GM18498 (cell line): ENCODE measurements at regions not wholly inside any gene's neighbourhood (a gene's known extent, or its start where the extent isn't known, plus 50 kb on each side); places are given as distances from the start of the nearest gene placed in this dataset.

Experiments used
- ATAC-seq: cut with Tn5 transposase; IDR thresholded peaks from one replicate; pipeline ENCODE4 v1.9.1; 2021; ENCODE audit warnings: mild to moderate bottlenecking, moderate library complexity; ENCODE audit not compliant: unreplicated experiment

- no peak for ATAC-seq
These were observed 388.9 kb downstream of the SH3GL2 start for GRCh38 chr9:17967731-17968130.

- ATAC-seq = no peak
These were observed 390.4 kb downstream of the SH3GL2 start for GRCh38 chr9:17969232-17969631.

- no peak for ATAC-seq
These were observed 391.4 kb downstream of the SH3GL2 start for GRCh38 chr9:17970277-17970676.

- no peak for ATAC-seq
These were observed 399.9 kb downstream of the SH3GL2 start for GRCh38 chr9:17978773-17979172.

GRCh38 chr9:17986595-17986994, 407.7 kb downstream of the SH3GL2 start:
- no peak for ATAC-seq

- ATAC-seq = no peak
These were observed 408.3 kb downstream of the SH3GL2 start for GRCh38 chr9:17987189-17987588.

- ATAC-seq = no peak
These were observed 409.6 kb downstream of the SH3GL2 start for GRCh38 chr9:17988489-17988888.

GRCh38 chr9:17990602-17991001, 411.7 kb downstream of the SH3GL2 start:
- no peak for ATAC-seq

- no peak for ATAC-seq
These were observed 414.2 kb downstream of the SH3GL2 start for GRCh38 chr9:17993024-17993423.

- ATAC-seq = no peak
These were observed 416.0 kb downstream of the SH3GL2 start for GRCh38 chr9:17994695-17995425.

GRCh38 chr9:17996728-17997127, 417.9 kb downstream of the SH3GL2 start:
- no peak for ATAC-seq

- no peak for ATAC-seq
These were observed 424.0 kb downstream of the SH3GL2 start for GRCh38 chr9:18002718-18003438.

- no peak for ATAC-seq
These were observed 427.7 kb downstream of the SH3GL2 start for GRCh38 chr9:18006591-18006990.

GRCh38 chr9:18007621-18008020, 428.8 kb downstream of the SH3GL2 start:
- ATAC-seq = no peak

- ATAC-seq = peak; percentile 46
These were observed 431.0 kb downstream of the SH3GL2 start for GRCh38 chr9:18009902-18010301.

- ATAC-seq = no peak
These were observed 431.6 kb downstream of the SH3GL2 start for GRCh38 chr9:18010492-18010891.

- no peak for ATAC-seq
These were observed 433.3 kb downstream of the SH3GL2 start for GRCh38 chr9:18012170-18012569.

- ATAC-seq = no peak
These were observed 435.7 kb downstream of the SH3GL2 start for GRCh38 chr9:18014556-18014955.

GRCh38 chr9:18015116-18015515, 436.2 kb downstream of the SH3GL2 start:
- no peak for ATAC-seq

GRCh38 chr9:18017136-18017535, 438.3 kb downstream of the SH3GL2 start:
- ATAC-seq = no peak

GRCh38 chr9:18018221-18018620, 439.4 kb downstream of the SH3GL2 start:
- no peak for ATAC-seq

GRCh38 chr9:18018661-18019060, 439.8 kb downstream of the SH3GL2 start:
- no peak for ATAC-seq
